NCI-H1694 treated with DMSO at 0.1 percent for 48 hours (cell line): ENCODE measurements at regions not wholly inside any gene's neighbourhood (a gene's known extent, or its start where the extent isn't known, plus 50 kb on each side); places are given as distances from the start of the nearest gene placed in this dataset.
"Not testable (repeated sequence)": the region's sequence is repeated elsewhere in the genome, so short reads cannot be mapped to it uniquely, and the experiment has no call there.

Experiments used
- DNase-seq: peaks from one replicate; lab custom pipeline; 2025; lab: John Stamatoyannopoulos, UW

GRCh38 chr6:68059261-68059660, 575.8 kb upstream of the ADGRB3 start:
- no peak for DNase-seq

- DNase-seq, result not testable (repeated sequence)
Observed at GRCh38 chr6:68056596-68056995, 578.5 kb upstream of the ADGRB3 start.

GRCh38 chr6:68054756-68055155, 580.3 kb upstream of the ADGRB3 start:
- DNase-seq, result no peak

GRCh38 chr6:68053805-68054373, 581.2 kb upstream of the ADGRB3 start:
- no peak for DNase-seq

- DNase-seq, result no peak
Observed at GRCh38 chr6:68052234-68052633, 582.8 kb upstream of the ADGRB3 start.

- DNase-seq, result no peak
Observed at GRCh38 chr6:68049562-68049961, 585.5 kb upstream of the ADGRB3 start.

- no peak for DNase-seq
Observed at GRCh38 chr6:68046756-68047155, 588.3 kb upstream of the ADGRB3 start.

- DNase-seq, result no peak
Observed at GRCh38 chr6:68046302-68046701, 588.8 kb upstream of the ADGRB3 start.

GRCh38 chr6:68045193-68045592, 589.9 kb upstream of the ADGRB3 start:
- DNase-seq, result no peak

GRCh38 chr6:68044264-68044663, 590.8 kb upstream of the ADGRB3 start:
- DNase-seq, result no peak

GRCh38 chr6:68043122-68043398, 592.0 kb upstream of the ADGRB3 start:
- no peak for DNase-seq

- DNase-seq, result no peak
Observed at GRCh38 chr6:68042339-68043121, 592.6 kb upstream of the ADGRB3 start.

GRCh38 chr6:68040780-68041179, 594.3 kb upstream of the ADGRB3 start:
- no peak for DNase-seq

- DNase-seq, result no peak
Observed at GRCh38 chr6:68040312-68040778, 594.7 kb upstream of the ADGRB3 start.

GRCh38 chr6:68039641-68040311, 595.3 kb upstream of the ADGRB3 start:
- DNase-seq, result no peak

GRCh38 chr6:68038815-68039408, 596.2 kb upstream of the ADGRB3 start:
- no peak for DNase-seq

GRCh38 chr6:68032217-68032616, 602.9 kb upstream of the ADGRB3 start:
- no peak for DNase-seq

- no peak for DNase-seq
Observed at GRCh38 chr6:68031054-68031453, 604.0 kb upstream of the ADGRB3 start.

- DNase-seq, result no peak
Observed at GRCh38 chr6:68026483-68026882, 608.6 kb upstream of the ADGRB3 start.

- DNase-seq, result no peak
Observed at GRCh38 chr6:68025764-68026163, 609.3 kb upstream of the ADGRB3 start.

- no peak for DNase-seq
Observed at GRCh38 chr6:68024570-68025269, 610.4 kb upstream of the ADGRB3 start.

- DNase-seq, result not testable (repeated sequence)
Observed at GRCh38 chr6:68022968-68023367, 612.1 kb upstream of the ADGRB3 start.
